CMK (cell line): ENCODE measurements at regions not wholly inside any gene's neighbourhood (a gene's known extent, or its start where the extent isn't known, plus 50 kb on each side); places are given as distances from the start of the nearest gene placed in this dataset.
"Not testable (repeated sequence)": the region's sequence is repeated elsewhere in the genome, so short reads cannot be mapped to it uniquely, and the experiment has no call there.

Source experiments
- DNase-seq: peaks from one replicate; pipeline ENCODE4 v3.0.0-alpha.2; 2010; ENCODE audit warnings: low read depth

GRCh38 chr16:79864032-79864780 is 263.7 kb upstream of the MAF start:
- no peak for DNase-seq

DNA sequence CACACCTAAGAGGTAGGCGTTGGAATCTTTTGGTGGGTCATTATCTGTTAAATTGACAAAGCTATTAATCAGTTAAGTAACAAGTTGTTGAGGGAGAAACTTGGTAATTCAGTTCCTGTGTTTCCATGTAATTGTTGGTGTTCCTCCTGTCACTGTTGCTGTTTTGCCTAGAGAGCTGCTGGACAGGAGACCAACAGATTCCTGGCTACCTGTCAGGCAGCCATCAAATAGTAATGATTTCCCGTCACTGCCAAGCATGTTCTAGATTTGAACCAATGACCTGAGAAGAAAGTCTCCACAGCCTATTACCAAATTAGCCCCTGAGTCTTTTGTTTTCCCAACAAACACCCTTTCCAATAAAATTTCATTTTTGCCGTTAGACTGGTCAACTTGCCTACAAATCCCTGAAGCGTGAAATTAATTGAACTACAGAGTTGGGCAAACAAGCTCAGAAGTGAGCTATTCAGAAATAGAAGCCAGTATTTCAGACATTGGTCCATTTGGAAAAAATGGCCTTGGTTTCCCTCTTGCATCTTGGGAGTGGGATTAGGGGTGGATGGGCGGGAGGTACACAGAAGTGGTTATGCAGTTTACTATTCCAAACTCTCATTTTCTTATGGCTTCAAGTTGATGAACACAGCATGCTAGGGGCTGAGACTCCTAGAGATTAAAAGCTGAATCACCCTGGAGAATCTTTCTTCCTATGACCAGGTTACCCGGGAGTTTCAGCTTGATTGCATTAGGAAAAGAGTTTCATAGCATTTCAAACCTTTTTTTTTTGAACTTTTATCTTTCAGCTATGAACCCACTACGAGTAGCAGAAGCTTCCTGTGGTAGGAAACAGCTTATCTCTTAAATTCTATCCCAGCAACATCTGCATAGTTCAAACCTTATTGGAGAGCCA is 262.8 kb upstream of the MAF start:
- no peak for DNase-seq

GRCh38 chr16:79862601-79863000 is 262.1 kb upstream of the MAF start:
- no peak for DNase-seq

GRCh38 chr16:79856581-79856980 is 256.0 kb upstream of the MAF start:
- no peak for DNase-seq

GRCh38 chr16:79850348-79850747 is 249.8 kb upstream of the MAF start:
- DNase-seq: no peak

DNA sequence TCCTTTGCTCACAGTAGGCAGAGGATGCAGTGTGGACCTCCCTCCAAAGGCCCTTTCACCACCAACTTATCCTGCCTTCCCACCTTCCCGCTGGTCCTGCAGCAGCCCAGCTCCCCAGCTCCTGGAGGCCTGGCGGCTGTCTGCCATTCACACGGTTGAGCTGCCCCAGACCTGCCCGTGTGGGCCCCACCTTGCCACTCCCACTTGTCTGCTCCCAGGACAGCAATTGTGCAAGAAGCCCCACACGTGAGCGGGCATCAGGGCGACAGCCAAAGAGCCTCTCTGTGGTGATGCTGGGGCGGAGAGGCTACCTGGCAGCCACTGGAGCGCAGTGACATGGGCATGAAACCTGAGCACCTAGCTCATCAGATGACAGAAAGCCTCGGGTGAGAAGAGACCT is 248.6 kb upstream of the MAF start:
- no peak for DNase-seq

DNA sequence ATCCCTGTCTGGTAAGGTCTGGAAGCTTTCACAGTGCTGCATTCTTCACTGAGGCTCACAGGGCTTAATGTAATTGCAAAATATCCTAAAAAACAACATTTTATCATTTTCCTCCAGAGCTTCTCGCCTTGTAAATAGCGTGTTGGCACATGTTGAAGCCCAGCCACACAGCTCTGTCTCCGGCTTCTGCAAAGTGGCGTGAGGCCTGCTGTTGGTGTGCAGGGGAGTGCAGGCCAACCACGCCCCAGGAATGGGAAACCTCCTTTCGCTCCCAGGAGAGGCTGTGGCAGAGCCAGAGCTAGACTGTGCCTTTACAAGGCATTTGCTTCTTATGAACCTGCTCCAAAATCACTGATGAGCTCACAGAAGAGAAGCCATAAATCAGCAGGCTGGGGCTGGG is 248.2 kb upstream of the MAF start:
- no peak for DNase-seq

DNA sequence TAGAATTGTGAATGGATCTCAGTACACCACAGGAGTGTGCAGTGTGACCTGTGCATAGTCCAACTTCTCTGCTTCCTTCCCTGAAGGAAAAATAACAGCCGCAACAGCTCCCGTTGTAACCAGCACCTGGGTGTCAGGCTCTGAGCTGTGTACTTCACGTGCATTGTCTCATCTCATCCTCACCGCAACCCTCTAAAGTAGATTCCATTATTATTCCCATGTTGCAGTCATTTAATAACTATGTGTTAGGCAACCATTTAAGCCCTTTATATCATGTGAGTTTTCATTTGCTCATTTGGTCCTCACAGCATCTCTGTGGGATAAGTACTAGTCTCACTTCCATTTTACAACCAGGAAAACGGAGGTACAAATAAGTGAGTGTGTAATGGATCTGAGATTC is 247.0 kb upstream of the MAF start:
- DNase-seq: no peak

DNA sequence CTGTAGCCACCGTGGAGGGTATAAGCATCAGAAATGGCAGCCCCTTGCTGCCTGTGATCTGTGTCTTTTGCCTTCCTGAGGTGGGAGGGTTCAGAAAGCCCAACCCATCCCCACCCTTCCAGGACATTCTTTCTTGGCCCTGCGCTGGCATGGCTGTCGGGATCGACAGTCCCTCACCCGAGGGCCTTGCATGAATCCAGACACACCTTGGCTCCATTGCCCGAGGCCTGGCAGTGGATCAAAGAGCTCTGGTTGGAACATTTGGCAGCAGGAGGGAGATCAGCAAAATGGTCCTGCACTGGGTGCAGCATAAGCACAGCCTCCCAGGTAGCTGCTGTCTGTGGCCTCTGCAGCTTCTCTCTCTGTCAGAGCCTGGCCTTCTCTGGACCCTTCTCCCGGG is 246.6 kb upstream of the MAF start:
- no peak for DNase-seq

GRCh38 chr16:79845734-79846135 is 245.2 kb upstream of the MAF start:
- DNase-seq: no peak

- DNase-seq: no peak
Measured at GRCh38 chr16:79845033-79845733, 244.6 kb upstream of the MAF start.

- no peak for DNase-seq
Measured at GRCh38 chr16:79844603-79845002, 244.1 kb upstream of the MAF start.

GRCh38 chr16:79843631-79844043 is 243.1 kb upstream of the MAF start:
- no peak for DNase-seq

GRCh38 chr16:79843145-79843544 is 242.6 kb upstream of the MAF start:
- DNase-seq: no peak

- no peak for DNase-seq
Measured at GRCh38 chr16:79842197-79842596, 241.7 kb upstream of the MAF start.

DNA sequence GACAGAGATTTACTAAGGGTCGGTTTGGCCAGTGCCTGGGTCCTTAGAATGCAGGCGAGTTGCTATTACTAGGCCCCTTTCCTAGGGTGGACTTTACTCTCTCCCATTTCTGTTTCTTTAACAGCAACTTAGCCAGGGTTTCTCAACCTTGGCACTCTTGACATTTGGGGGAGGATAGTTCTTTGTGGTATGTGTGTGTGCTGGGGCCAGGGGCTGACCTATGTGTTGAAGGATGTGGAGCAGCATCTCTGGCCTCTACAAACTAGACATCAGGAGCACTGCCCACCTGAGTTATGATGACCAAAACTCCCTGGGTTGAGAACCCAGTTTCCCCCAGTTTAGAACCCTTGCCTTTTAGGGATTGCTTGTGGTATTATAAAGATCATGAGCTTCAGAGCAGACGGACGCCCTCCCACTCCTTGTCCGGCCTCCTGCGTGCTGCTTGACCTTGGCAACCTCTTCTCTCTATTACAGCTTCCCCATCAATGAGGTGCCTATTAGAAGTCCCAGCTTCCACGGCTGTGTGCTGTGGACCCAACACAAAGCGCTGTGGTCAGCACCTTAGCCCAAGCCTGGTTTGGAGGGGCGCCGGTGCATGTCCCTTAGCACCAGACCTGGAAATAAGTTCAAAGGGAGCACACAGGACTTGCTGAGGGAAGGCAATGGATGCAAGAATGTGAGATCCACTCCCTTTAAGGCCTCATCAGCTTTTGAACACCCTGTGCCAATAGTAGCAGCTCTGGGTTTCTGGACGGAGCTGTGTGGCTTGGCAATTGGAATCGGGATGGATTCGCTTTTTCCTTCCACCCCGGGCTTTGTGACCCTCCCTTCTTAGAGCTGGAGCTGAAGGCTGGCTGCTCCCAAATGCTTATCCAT is 239.2 kb upstream of the MAF start:
- DNase-seq: no peak

DNA sequence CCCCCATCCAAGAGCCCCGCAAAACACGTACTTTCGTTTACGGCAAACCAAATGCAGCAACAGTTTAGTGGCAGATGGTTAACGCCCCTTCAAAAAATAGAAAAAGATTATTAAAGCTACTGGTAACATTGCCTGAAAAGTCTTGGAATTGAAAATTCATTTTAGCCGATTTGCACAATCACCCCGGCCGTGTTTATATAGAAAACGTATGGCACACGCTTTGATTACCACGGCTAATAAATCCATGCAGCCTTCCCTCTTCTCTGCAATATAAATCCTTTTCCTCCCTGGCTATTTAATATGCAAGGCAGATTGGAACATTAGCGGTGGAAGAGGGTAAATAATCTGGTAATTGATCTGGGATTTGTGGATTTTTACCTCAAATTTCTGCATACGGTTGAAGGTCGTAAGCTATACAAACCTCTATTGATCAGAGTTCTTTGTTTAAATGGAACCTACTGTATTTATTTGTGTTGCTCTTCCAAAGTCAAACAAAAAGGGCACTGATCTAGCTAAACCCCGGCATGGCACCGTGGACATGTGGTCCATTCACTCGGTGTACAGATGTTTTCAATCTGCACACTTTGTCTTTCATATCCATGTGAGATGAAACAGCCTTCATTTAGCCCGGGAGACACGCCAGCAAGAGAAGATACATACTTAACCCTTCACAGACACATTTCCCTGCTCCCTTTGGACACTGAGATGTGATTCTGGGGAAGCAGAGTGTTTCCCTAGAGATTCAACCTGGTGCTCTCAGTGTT is 238.1 kb upstream of the MAF start:
- no peak for DNase-seq

GRCh38 chr16:79836144-79836543 is 235.6 kb upstream of the MAF start:
- no peak for DNase-seq

DNA sequence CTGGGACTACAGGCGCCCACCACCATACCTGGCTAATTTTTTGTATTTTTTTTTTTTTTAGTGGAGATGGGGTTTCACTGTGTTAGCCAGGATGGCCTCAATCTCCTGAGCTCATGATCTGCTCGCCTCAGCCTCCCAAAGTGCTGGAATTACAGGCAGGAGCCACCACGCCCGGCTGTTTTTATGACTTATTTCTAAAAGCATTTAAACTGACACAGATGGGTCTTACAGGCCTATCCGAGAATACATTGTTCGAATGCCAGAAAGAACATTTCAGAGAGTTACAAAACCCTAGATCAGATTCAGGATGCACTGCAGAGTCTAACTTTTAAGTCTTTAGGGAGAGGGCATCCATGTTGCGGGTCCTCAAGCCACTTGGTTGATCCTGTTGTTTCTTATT is 234.7 kb upstream of the MAF start:
- no peak for DNase-seq

DNA sequence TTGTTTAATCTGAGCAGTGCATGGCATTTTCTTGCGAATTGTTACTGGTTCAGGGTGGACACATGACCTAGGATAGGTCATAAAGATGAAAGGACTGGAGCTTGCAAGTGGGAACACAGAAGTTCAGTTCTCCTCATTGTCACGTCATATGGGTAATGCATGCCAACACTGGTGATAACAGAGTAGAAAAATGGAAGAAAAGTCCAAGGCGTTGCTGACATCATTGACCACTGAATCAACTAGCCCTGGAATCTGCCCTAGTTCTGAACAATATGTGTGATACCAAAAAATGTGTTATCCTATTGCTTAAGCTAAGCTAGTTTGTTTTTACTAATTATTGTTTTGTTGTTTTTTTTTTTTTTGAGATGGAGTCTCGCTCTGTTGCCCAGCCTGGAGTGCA is 234.2 kb upstream of the MAF start:
- no peak for DNase-seq

- not testable (repeated sequence) for DNase-seq
Measured at GRCh38 chr16:79834003-79834402, 233.5 kb upstream of the MAF start.
